ENCODE measurements at regions not wholly inside any gene's neighbourhood (a gene's known extent, or its start where the extent isn't known, plus 50 kb on each side); places are given as distances from the start of the nearest gene placed in this dataset.

DNA sequence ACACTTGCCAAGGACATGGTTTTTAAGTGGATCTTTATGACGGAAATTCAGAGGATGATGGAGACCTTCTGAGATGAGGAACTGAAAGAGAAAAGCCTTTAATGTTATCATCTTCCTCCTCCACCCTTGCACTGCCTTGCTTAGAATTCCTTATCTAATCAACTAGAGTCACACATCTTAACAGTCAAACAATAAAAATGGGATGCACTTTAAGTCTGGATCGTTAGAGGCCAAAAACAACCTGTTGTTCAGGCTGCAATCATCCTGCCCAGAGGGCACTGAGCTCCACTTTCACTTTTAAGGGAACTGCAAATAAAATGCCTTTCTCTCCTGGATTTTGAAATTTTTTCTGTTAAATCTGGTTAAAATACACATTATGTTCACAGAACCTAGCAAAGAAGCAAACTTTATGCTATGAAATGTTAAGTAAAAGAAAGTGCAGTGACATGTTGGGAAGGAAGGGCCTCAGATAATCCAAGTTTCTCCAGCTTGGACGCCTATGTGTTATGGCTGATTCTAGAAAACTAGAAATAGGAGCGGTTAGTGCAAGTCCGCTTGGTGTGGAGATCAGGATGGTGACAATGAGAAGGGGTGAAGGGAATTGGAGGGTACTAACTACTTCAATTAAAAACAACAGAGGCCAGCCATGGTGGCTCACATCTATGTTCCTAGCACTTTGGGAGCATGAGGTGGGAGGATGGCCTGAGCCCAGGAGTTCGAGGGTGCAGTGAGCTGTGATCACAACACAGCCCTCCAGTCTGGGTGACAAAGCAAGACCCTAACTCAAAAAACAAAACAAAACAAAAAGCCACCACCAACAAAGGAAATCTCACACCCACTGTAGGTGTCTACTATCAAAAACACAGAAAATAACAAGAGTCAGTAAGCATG is 66.4 kb upstream of the KIF13A start (continued):
- TF ChIP-seq, protein P1, sequence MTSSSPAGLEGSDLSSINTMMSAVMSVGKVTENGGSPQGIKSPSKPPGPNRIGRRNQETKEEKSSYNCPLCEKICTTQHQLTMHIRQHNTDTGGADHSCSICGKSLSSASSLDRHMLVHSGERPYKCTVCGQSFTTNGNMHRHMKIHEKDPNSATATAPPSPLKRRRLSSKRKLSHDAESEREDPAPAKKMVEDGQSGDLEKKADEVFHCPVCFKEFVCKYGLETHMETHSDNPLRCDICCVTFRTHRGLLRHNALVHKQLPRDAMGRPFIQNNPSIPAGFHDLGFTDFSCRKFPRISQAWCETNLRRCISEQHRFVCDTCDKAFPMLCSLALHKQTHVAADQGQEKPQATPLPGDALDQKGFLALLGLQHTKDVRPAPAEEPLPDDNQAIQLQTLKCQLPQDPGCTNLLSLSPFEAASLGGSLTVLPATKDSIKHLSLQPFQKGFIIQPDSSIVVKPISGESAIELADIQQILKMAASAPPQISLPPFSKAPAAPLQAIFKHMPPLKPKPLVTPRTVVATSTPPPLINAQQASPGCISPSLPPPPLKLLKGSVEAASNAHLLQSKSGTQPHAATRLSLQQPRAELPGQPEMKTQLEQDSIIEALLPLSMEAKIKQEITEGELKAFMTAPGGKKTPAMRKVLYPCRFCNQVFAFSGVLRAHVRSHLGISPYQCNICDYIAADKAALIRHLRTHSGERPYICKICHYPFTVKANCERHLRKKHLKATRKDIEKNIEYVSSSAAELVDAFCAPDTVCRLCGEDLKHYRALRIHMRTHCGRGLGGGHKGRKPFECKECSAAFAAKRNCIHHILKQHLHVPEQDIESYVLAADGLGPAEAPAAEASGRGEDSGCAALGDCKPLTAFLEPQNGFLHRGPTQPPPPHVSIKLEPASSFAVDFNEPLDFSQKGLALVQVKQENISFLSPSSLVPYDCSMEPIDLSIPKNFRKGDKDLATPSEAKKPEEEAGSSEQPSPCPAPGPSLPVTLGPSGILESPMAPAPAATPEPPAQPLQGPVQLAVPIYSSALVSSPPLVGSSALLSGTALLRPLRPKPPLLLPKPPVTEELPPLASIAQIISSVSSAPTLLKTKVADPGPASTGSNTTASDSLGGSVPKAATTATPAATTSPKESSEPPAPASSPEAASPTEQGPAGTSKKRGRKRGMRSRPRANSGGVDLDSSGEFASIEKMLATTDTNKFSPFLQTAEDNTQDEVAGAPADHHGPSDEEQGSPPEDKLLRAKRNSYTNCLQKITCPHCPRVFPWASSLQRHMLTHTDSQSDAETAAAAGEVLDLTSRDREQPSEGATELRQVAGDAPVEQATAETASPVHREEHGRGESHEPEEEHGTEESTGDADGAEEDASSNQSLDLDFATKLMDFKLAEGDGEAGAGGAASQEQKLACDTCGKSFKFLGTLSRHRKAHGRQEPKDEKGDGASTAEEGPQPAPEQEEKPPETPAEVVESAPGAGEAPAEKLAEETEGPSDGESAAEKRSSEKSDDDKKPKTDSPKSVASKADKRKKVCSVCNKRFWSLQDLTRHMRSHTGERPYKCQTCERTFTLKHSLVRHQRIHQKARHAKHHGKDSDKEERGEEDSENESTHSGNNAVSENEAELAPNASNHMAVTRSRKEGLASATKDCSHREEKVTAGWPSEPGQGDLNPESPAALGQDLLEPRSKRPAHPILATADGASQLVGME (CRISPR knock-in tag; IDR thresholded peaks at IDR 0.05) = peak; percentile 44; the same call in 1 of the 2 replicates
- TF ChIP-seq EP300 (IDR thresholded peaks at IDR 0.05; ENCODE audit: low read length) (peak; percentile 91), HDAC2 (IDR thresholded peaks at IDR 0.05) (peak; percentile 82), ZNF184 (CRISPR knock-in tag; IDR thresholded peaks at IDR 0.05) (no peak), CBX2 (IDR thresholded peaks at IDR 0.05; ENCODE audit: insufficient read depth, low read length, poor library complexity, severe bottlenecking) (no peak)
- TF ChIP-seq, protein P2, sequence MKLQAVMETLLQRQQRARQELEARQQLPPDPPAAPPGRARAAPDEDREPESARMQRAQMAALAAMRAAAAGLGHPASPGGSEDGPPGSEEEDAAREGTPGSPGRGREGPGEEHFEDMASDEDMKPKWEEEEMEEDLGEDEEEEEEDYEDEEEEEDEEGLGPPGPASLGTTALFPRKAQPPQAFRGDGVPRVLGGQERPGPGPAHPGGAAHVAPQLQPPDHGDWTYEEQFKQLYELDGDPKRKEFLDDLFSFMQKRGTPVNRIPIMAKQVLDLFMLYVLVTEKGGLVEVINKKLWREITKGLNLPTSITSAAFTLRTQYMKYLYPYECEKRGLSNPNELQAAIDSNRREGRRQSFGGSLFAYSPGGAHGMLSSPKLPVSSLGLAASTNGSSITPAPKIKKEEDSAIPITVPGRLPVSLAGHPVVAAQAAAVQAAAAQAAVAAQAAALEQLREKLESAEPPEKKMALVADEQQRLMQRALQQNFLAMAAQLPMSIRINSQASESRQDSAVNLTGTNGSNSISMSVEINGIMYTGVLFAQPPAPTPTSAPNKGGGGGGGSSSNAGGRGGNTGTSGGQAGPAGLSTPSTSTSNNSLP (IDR thresholded peaks at IDR 0.05; ENCODE audit: borderline replicate concordance, low read depth, low read length) = peak; percentile 45; the same call in 1 of the 2 replicates
